ENCODE measurements at regions not wholly inside any gene's neighbourhood (a gene's known extent, or its start where the extent isn't known, plus 50 kb on each side); places are given as distances from the start of the nearest gene placed in this dataset.

- H3K27ac Mint-ChIP-seq (ENCODE audit: unreplicated experiment), result no peak overlapping the region
- no peak for DNase-seq (ENCODE audit: low spot score)
Measured at GRCh38 chr16:81158964-81159363, 62.8 kb upstream of the GCSH start.

GRCh38 chr16:81155769-81156168 is 59.6 kb upstream of the GCSH start:
- no peaks in the 10 kb centered on the region for H3K36me3 Mint-ChIP-seq (ENCODE audit: low read depth)
- no peaks in the 10 kb centered on the region for H3K9me3 Mint-ChIP-seq (ENCODE audit: low read depth)
- peaks cover 21% of the 10 kb centered on the region for H3K27me3 Mint-ChIP-seq (ENCODE audit: low read depth)
- H3K27ac Mint-ChIP-seq (ENCODE audit: unreplicated experiment), result no peak overlapping the region
- TF ChIP-seq, protein P1, sequence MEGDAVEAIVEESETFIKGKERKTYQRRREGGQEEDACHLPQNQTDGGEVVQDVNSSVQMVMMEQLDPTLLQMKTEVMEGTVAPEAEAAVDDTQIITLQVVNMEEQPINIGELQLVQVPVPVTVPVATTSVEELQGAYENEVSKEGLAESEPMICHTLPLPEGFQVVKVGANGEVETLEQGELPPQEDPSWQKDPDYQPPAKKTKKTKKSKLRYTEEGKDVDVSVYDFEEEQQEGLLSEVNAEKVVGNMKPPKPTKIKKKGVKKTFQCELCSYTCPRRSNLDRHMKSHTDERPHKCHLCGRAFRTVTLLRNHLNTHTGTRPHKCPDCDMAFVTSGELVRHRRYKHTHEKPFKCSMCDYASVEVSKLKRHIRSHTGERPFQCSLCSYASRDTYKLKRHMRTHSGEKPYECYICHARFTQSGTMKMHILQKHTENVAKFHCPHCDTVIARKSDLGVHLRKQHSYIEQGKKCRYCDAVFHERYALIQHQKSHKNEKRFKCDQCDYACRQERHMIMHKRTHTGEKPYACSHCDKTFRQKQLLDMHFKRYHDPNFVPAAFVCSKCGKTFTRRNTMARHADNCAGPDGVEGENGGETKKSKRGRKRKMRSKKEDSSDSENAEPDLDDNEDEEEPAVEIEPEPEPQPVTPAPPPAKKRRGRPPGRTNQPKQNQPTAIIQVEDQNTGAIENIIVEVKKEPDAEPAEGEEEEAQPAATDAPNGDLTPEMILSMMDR (IDR thresholded peaks at IDR 0.05), result no peak
- H3K4me3 Mint-ChIP-seq (ENCODE audit: unreplicated experiment), result no peak overlapping the region
- no peak for DNase-seq (ENCODE audit: low spot score)
- no peaks in the 10 kb centered on the region for H3K4me1 Mint-ChIP-seq (ENCODE audit: low read depth)

More at GRCh38 chr16:81158964-81159363, 62.8 kb upstream of the GCSH start:
- Mint-ChIP-seq H3K27me3 (ENCODE audit: low read depth) (peaks cover 19% of the 10 kb centered on the region), H3K9me3 (ENCODE audit: low read depth) (peaks cover 5% of the 10 kb centered on the region), H3K4me3 (ENCODE audit: unreplicated experiment) (no peak overlapping the region), H3K36me3 (ENCODE audit: low read depth) (no peaks in the 10 kb centered on the region), H3K4me1 (ENCODE audit: low read depth) (no peaks in the 10 kb centered on the region)
- TF ChIP-seq, protein P1 (IDR thresholded peaks at IDR 0.05), result no peak

DNA sequence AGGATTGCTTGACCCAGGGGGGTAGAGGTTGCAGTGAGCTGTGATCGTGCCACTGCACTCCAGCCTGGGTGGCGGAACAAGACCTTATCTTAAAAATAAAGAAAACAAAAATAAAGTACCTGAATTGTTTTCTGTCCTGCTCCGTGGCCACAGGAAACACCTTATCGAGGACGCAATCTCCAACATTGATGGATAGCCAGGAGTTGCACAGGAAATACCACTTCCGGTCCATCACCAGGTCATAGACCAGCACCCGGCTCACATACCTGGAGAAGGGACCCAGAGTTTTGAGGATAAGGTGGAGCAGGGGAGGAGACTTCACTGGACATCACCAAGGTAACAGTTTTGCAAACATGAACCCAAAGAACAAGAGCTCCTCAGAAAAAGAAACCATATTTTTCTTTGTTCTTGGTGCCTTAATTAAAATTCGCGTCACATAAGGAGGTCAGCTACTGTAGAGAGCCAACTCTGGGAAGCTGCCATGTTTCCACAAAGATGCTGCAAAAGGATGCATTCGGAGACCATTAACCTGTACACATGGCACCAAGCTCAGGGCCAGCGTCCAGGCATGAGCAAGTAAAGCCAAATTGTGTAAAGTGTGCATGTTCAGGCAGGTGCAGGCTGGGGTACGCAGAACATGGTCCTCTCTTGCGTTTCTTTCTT is 55.6 kb upstream of the GCSH start:
- no peaks in the 10 kb centered on the region for H3K4me1 Mint-ChIP-seq (ENCODE audit: low read depth)
- H3K27ac Mint-ChIP-seq (ENCODE audit: unreplicated experiment), result no peak overlapping the region
- no peaks in the 10 kb centered on the region for H3K36me3 Mint-ChIP-seq (ENCODE audit: low read depth)
- DNase-seq (ENCODE audit: low spot score), result no peak
- H3K9me3 Mint-ChIP-seq (ENCODE audit: low read depth), result no peaks in the 10 kb centered on the region
- TF ChIP-seq, protein P1 (IDR thresholded peaks at IDR 0.05), result no peak
- peaks cover 13% of the 10 kb centered on the region for H3K27me3 Mint-ChIP-seq (ENCODE audit: low read depth)
- no peak overlapping the region for H3K4me3 Mint-ChIP-seq (ENCODE audit: unreplicated experiment)

DNA sequence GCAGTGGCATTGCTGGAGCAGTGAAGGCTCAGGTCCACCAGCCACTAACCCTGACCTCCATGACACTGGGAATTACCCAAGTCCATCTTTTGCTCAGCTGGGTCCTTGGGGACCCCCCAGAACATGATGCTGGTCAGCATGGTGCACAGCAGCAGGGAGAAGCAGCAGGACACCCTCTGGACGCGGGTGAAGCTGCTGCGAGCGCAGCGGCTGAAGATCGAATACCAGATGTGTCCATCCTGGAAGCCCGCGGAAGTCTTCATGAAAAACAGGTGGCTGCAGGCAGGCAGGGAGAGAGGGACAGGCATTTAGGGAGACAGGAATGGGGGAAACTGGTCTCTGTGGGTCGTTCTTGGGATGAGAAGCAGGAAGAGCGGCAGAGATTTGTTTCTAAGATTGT is 53.4 kb upstream of the GCSH start:
- H3K4me3 Mint-ChIP-seq (ENCODE audit: unreplicated experiment), result no peak overlapping the region
- H3K27me3 Mint-ChIP-seq (ENCODE audit: low read depth), result peaks cover 14% of the 10 kb centered on the region
- no peaks in the 10 kb centered on the region for H3K36me3 Mint-ChIP-seq (ENCODE audit: low read depth)
- no peak for DNase-seq (ENCODE audit: low spot score)
- TF ChIP-seq, protein P1 (IDR thresholded peaks at IDR 0.05), result no peak
- H3K27ac Mint-ChIP-seq (ENCODE audit: unreplicated experiment), result no peak overlapping the region
- H3K4me1 Mint-ChIP-seq (ENCODE audit: low read depth), result no peaks in the 10 kb centered on the region
- no peaks in the 10 kb centered on the region for H3K9me3 Mint-ChIP-seq (ENCODE audit: low read depth)

DNA sequence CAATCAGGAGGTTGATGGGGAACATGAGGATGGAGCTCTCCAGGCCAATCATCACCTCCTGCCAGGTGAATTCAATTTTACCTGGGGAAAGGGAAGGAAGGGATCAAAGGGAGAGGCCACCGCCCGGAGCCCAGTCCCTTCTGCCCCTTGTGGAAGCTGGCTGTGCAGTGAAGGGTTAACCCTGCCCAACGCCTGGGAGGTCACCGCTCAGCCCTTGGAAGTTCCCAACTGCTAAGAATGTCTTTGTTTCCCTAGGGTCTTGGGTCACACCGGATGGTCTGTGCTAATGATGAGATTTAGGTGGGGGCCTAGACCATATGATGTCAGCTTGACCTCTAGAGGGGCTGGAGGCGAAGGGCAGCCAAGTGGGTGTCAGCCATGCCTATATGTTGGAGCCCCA is 52.1 kb upstream of the GCSH start:
- Mint-ChIP-seq H3K36me3 (ENCODE audit: low read depth) (no peaks in the 10 kb centered on the region), H3K4me1 (ENCODE audit: low read depth) (no peaks in the 10 kb centered on the region), H3K27me3 (ENCODE audit: low read depth) (peaks cover 17% of the 10 kb centered on the region), H3K27ac (ENCODE audit: unreplicated experiment) (no peak overlapping the region), H3K4me3 (ENCODE audit: unreplicated experiment) (no peak overlapping the region), H3K9me3 (ENCODE audit: low read depth) (no peaks in the 10 kb centered on the region)
- TF ChIP-seq, protein P1 (IDR thresholded peaks at IDR 0.05), result no peak
- no peak for DNase-seq (ENCODE audit: low spot score)

Data from chondrocyte (in vitro differentiated cells).